ENCODE measurements at regions not wholly inside any gene's neighbourhood (a gene's known extent, or its start where the extent isn't known, plus 50 kb on each side); places are given as distances from the start of the nearest gene placed in this dataset.
"Not testable (repeated sequence)": the region's sequence is repeated elsewhere in the genome, so short reads cannot be mapped to it uniquely, and the experiment has no call there.

DNA sequence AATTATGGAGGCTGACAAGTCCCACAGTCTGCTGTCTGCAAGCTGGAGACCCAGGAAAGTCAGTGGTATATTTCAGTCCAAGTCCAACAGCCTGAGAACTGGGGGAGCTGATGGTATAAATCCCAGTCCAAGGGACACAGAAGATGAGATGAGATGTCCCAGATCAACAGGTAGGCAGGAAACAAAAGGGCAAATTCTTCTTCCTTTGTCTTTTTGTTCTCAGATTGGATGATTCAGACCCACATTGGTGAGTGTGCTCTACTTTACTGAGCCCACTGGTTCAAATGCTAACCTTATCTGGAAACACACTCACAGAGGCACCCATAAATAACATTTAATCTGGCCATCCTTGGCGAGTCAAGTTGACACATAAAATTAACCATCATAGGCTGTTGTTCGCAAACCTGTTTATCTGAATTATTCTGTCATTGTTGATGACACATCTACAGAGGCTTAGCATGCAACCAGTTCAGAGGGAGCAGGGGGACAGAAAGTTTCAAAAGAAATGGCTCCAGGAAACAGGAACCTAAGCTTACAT, 62.7 kb upstream of the ITGA11 start:
- Histone ChIP-seq H3K9me3 (no peaks in the 10 kb centered on the region), H3K27me3 (peaks cover 0 to 4% (median 0%) of the 10 kb centered on the region in 9 donors), H3K4me3 (no peak overlapping the region), H3K36me3 (no peaks in the 10 kb centered on the region), H3K4me1 (peaks cover 0 to 20% (median 4%) of the 10 kb centered on the region in 12 donors), H3K27ac (no peak overlapping the region)
- TF ChIP-seq, protein P1, sequence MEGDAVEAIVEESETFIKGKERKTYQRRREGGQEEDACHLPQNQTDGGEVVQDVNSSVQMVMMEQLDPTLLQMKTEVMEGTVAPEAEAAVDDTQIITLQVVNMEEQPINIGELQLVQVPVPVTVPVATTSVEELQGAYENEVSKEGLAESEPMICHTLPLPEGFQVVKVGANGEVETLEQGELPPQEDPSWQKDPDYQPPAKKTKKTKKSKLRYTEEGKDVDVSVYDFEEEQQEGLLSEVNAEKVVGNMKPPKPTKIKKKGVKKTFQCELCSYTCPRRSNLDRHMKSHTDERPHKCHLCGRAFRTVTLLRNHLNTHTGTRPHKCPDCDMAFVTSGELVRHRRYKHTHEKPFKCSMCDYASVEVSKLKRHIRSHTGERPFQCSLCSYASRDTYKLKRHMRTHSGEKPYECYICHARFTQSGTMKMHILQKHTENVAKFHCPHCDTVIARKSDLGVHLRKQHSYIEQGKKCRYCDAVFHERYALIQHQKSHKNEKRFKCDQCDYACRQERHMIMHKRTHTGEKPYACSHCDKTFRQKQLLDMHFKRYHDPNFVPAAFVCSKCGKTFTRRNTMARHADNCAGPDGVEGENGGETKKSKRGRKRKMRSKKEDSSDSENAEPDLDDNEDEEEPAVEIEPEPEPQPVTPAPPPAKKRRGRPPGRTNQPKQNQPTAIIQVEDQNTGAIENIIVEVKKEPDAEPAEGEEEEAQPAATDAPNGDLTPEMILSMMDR (IDR thresholded peaks at IDR 0.05) = no peak
- TF ChIP-seq POLR2A (IDR thresholded peaks at IDR 0.05) = no peak
- ATAC-seq (no peak), DNase-seq (no peak)
- intact Hi-C loops (cut with DNase I) = loop anchor here in 1 of 10 donors (5.0 kb wide), 1 partner anchor 42 kb away; no protein-coding TSS in a partner anchor
- 47 to 60% (median 57%) methylated on average over 2 of the region's 2 CpGs for WGBS, 4 donors

DNA sequence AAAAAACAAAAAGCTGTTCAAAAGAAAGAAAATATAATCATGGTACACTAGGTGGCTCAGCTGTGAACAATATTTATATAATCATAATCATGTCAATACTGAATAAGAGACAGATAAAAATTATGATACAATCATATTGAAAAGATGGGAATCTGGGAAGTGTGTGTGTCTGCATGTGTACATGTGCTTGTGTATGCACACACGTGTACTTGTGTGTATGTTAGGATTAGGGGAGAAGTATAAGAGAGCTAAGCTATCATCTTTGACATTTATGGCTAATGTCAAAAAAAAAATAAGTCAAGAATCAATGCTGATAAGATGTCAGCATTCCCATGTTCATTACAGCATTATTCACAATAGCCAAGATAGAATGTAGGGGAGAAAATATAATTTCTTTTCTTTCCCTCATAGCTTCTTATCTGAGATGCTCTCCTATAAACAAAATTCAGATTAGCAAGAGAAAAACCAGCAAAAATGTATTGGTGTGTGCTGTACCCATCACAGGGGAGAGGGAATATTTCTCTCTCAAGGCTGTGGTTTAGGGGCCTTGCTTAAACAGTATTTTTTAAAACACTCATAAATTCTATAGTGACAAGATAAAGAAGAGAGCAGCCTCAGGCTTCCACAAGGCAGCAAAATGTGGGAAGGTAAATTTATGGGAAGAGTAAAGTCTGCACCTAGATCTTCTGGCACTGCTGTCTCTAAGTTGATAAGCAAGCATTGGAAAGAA, 63.4 kb upstream of the ITGA11 start:
- no peak for TF ChIP-seq POLR2A (IDR thresholded peaks at IDR 0.05)
- TF ChIP-seq, protein P1 (IDR thresholded peaks at IDR 0.05) = no peak
- H3K9me3 ChIP-seq = no peaks in the 10 kb centered on the region
- ATAC-seq (no peak), DNase-seq (no peak)
- no peak overlapping the region for H3K27ac ChIP-seq
- intact Hi-C loops (cut with DNase I) = no loop called here
- no peak overlapping the region for H3K4me3 ChIP-seq
- H3K27me3 ChIP-seq = peaks cover 0 to 4% (median 0%) of the 10 kb centered on the region in 9 donors
- 87 to 90% (median 89%) methylated on average over 1 of the region's 1 CpG for WGBS, 4 donors
- H3K4me1 ChIP-seq = peaks cover 0 to 22% (median 4%) of the 10 kb centered on the region in 12 donors
- no peaks in the 10 kb centered on the region for H3K36me3 ChIP-seq

DNA sequence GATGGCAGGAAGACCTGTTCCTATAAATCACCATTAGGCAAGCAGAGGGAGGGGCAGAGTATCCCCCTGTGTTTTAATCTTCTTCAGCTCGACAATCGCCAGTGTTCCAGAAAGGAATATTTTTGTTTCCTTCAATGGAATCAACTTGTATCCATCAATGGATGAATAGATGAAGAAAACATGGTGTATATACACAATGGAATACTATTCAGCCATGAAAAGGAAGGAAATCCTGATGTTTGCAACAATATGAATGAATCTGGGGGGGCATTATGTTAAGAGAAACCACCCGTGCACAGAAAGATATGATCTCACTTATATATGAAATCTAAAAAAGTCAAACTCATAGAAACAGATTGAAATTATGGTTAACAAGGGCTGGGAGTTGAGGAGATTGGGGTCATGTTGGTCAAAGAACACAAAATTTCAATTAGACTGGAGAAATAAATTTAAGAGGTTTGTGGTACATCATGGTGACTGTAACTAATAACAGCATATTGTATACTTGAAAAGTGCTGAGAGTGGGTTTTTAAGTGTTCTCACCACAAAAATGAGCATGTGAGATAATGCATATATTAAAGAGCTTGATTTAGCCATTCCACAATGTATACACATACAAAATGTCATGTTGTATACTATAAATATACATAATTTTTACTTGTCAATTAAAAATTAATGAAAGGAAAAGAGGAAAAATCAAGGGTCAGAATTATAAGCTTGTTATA, 64.2 kb upstream of the ITGA11 start:
- WGBS, 4 donors = 78 to 93% (median 85%) methylated on average over 3 of the region's 3 CpGs
- ATAC-seq = no peak
- TF ChIP-seq POLR2A (IDR thresholded peaks at IDR 0.05) = no peak
- TF ChIP-seq, protein P1 (IDR thresholded peaks at IDR 0.05) = no peak

GRCh38 chr15:68496751-68497150, 64.8 kb upstream of the ITGA11 start:
- H3K27ac ChIP-seq; H3K36me3 ChIP-seq; H3K9me3 ChIP-seq; intact Hi-C loops (cut with DNase I); ATAC-seq; H3K27me3 ChIP-seq; H3K4me3 ChIP-seq; DNase-seq: not testable (repeated sequence)
- 79 to 85% (median 83%) methylated on average over 3 of the region's 3 CpGs for WGBS, 4 donors
- H3K4me1 ChIP-seq = peaks cover 0 to 32% (median 4%) of the 10 kb centered on the region in 12 donors

More for the DNA sequence above, 64.2 kb upstream of the ITGA11 start:
- H3K27me3 ChIP-seq = peaks cover 0 to 4% (median 0%) of the 10 kb centered on the region in 9 donors
- H3K36me3 ChIP-seq = no peaks in the 10 kb centered on the region
- no peak overlapping the region for H3K4me3 ChIP-seq
- no peak overlapping the region for H3K27ac ChIP-seq
- H3K9me3 ChIP-seq = no peaks in the 10 kb centered on the region
- intact Hi-C loops (cut with DNase I) = no loop called here
- DNase-seq = no peak
- H3K4me1 ChIP-seq = peaks cover 0 to 29% (median 4%) of the 10 kb centered on the region in 12 donors

Data from heart left ventricle (tissue), 16 donors.